Suprapubic skin (tissue), 4 donors: ENCODE measurements at regions not wholly inside any gene's neighbourhood (a gene's known extent, or its start where the extent isn't known, plus 50 kb on each side); places are given as distances from the start of the nearest gene placed in this dataset.

Experiments used
- DNase-seq, 2 donors: peaks; one replicate each; pipeline ENCODE4 v3.0.0-alpha.2; 2019; ENCODE audit warnings: low spot score in 2 of 2
- H3K27ac ChIP-seq: fragments of 200-600 bp; sonication (generic); one replicate; pipeline ENCODE4 v1.5.1; 2019
- H3K27me3 ChIP-seq: fragments of 200-600 bp; sonication (generic); one replicate; pipeline ENCODE4 v1.5.1; 2019
- H3K36me3 ChIP-seq: fragments of 200-600 bp; sonication (generic); one replicate; pipeline ENCODE4 v1.5.1; 2019
- H3K4me1 ChIP-seq: fragments of 200-600 bp; sonication (generic); one replicate; pipeline ENCODE4 v1.5.1; 2019
- H3K4me3 ChIP-seq: fragments of 200-600 bp; sonication (generic); one replicate; pipeline ENCODE4 v1.5.1; 2019; ENCODE audit warnings: mild to moderate bottlenecking
- H3K9me3 ChIP-seq: fragments of 200-600 bp; sonication (generic); one replicate; pipeline ENCODE4 v1.5.1; 2019
- EP300 ChIP-seq: sonication (generic); formaldehyde crosslinking; IDR thresholded peaks from one replicate; pipeline ENCODE4 v1.6.1; 2017; ENCODE audit warnings: antibody characterized with exemption
- POLR2A ChIP-seq, 2 donors: fragments of 450-650 bp; IDR thresholded peaks; one replicate each; pipeline ENCODE4 v1.6.1; 2017; ENCODE audit warnings: antibody characterized with exemption in 2 of 2, mild to moderate bottlenecking in 2 of 2, moderate library complexity in 2 of 2
- POLR2AphosphoS5 ChIP-seq, 3 donors: sonication (generic); formaldehyde crosslinking; IDR thresholded peaks; one replicate each; pipeline ENCODE4 v1.6.1; 2017; ENCODE audit warnings: antibody characterized with exemption in 3 of 3
- WGBS: methylation state at CpG from one replicate; pipeline ENCODE4 v1.1.5; 2018; 5-methylcytosine and 5-hydroxymethylcytosine counted together
- TF ChIP-seq, protein P1 (sequence below), 2 donors: fragments of 200-600 bp in 1 of 2; fragments of 450-650 bp in 1 of 2; sonication (generic) in 1 of 2; IDR thresholded peaks; one replicate each; pipeline ENCODE4 v1.5.1; 2016 to 2019; ENCODE audit warnings: antibody characterized with exemption in 2 of 2, mild to moderate bottlenecking in 1 of 2, moderate library complexity in 1 of 2

DNA sequence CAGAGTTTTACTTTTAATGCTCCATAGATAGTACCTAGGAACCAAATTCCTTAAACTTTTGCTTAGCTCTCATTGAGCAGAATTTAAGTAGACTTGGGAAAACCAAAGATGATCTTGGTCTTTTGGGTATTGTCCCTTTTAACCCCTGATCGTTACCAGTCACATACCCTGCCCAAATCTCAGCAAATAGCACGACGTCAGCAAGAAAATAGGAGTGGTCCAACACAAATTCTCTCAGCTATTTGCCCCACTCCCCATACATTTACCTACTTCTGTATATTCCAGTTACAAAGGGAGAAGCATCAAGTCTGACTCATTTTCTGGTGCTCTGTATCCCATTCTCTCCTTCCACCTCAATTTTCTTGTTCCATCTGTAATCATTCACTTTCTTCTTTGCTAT lies 387.3 kb downstream of the CCDC85A start:
- Histone ChIP-seq H3K27ac (no peak overlapping the region), H3K4me1 (no peaks in the 10 kb centered on the region), H3K4me3 (no peak overlapping the region), H3K9me3 (no peaks in the 10 kb centered on the region), H3K27me3 (no peaks in the 10 kb centered on the region), H3K36me3 (no peaks in the 10 kb centered on the region)
- no peak for DNase-seq
- 86% methylated on average over 3 of the region's 3 CpGs for WGBS
- TF ChIP-seq EP300 (no peak), POLR2A (IDR thresholded peaks at IDR 0.05) (no peak), POLR2AphosphoS5 (IDR thresholded peaks at IDR 0.05) (no peak)
- TF ChIP-seq, protein P1, sequence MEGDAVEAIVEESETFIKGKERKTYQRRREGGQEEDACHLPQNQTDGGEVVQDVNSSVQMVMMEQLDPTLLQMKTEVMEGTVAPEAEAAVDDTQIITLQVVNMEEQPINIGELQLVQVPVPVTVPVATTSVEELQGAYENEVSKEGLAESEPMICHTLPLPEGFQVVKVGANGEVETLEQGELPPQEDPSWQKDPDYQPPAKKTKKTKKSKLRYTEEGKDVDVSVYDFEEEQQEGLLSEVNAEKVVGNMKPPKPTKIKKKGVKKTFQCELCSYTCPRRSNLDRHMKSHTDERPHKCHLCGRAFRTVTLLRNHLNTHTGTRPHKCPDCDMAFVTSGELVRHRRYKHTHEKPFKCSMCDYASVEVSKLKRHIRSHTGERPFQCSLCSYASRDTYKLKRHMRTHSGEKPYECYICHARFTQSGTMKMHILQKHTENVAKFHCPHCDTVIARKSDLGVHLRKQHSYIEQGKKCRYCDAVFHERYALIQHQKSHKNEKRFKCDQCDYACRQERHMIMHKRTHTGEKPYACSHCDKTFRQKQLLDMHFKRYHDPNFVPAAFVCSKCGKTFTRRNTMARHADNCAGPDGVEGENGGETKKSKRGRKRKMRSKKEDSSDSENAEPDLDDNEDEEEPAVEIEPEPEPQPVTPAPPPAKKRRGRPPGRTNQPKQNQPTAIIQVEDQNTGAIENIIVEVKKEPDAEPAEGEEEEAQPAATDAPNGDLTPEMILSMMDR (IDR thresholded peaks at IDR 0.05), result no peak

DNA sequence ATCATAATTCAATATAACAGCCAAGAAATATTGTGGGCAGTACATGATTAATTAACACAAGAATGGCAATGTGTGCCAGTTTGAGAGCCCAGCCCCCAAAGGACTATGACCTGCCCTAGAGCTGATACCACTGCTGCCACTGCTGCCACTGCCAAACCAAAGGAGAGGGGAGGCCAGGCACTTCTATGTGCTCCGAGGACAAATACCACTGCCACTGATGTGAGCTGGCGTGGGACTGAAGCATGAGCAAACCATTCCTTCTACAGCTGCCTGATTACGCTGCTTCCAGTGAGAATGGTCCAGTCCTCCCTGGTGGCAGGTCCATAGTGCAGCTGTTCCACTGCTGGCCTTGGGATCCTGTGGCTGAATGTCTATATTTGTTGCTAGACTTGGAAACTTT lies 392.2 kb downstream of the CCDC85A start:
- Histone ChIP-seq H3K4me3 (no peak overlapping the region), H3K27ac (no peak overlapping the region), H3K4me1 (no peaks in the 10 kb centered on the region), H3K9me3 (no peaks in the 10 kb centered on the region), H3K36me3 (no peaks in the 10 kb centered on the region), H3K27me3 (no peaks in the 10 kb centered on the region)
- TF ChIP-seq, protein P1 (IDR thresholded peaks at IDR 0.05), result no peak
- TF ChIP-seq EP300 (no peak), POLR2AphosphoS5 (IDR thresholded peaks at IDR 0.05) (no peak), POLR2A (IDR thresholded peaks at IDR 0.05) (no peak)
- WGBS, result 43% methylated on average over 2 of the region's 3 CpGs
- DNase-seq, result no peak

DNA sequence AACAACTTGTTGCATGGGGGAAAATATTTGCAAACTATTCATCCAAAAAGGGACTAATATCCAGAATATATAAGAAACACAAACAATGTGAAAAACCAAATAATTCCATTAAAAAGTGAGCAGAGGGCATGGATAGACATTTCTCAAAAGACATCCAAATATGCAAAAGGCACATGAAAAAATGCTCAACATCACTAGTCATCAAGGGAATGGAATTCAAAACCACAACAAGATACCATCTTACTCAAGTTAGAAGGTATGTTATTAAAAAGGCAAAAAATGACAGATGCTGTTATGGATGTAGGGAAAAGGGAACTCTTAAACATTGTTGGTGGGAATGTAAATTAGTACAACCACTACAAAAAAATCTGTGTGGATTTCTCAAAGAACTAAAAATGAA lies 396.5 kb downstream of the CCDC85A start:
- TF ChIP-seq EP300 (no peak), POLR2A (IDR thresholded peaks at IDR 0.05) (no peak)
- TF ChIP-seq, protein P1 (IDR thresholded peaks at IDR 0.05), result no peak
- Histone ChIP-seq H3K4me1 (no peaks in the 10 kb centered on the region), H3K27ac (no peak overlapping the region), H3K4me3 (no peak overlapping the region), H3K36me3 (no peaks in the 10 kb centered on the region), H3K9me3 (no peaks in the 10 kb centered on the region), H3K27me3 (no peaks in the 10 kb centered on the region)
- DNase-seq, result no peak

DNA sequence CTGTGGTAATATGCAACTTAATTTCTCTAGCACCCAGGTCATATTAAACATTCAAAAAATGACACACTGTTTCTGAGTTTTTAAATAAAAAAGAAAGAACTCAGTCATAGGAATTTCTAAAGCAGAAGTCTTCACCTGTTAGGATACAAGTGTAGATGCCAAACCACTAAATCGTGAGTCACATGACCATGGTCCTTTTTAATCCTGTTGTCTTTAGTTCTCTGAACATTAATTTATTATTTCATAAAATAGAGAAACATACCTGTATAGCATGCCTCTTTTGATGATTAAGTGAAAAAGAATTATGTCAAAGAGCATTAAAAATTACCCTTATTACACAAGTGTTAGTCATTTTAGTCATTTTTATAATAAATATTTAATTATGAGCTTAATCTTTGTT lies 398.8 kb downstream of the CCDC85A start:
- Histone ChIP-seq H3K4me3 (no peak overlapping the region), H3K27me3 (no peaks in the 10 kb centered on the region), H3K27ac (no peak overlapping the region), H3K36me3 (no peaks in the 10 kb centered on the region), H3K9me3 (no peaks in the 10 kb centered on the region), H3K4me1 (no peaks in the 10 kb centered on the region)
- TF ChIP-seq, protein P1 (IDR thresholded peaks at IDR 0.05), result no peak
- TF ChIP-seq POLR2A (IDR thresholded peaks at IDR 0.05) (no peak), POLR2AphosphoS5 (IDR thresholded peaks at IDR 0.05) (no peak), EP300 (no peak)
- DNase-seq, result no peak
- 64% methylated on average over 1 of the region's 1 CpG for WGBS

DNA sequence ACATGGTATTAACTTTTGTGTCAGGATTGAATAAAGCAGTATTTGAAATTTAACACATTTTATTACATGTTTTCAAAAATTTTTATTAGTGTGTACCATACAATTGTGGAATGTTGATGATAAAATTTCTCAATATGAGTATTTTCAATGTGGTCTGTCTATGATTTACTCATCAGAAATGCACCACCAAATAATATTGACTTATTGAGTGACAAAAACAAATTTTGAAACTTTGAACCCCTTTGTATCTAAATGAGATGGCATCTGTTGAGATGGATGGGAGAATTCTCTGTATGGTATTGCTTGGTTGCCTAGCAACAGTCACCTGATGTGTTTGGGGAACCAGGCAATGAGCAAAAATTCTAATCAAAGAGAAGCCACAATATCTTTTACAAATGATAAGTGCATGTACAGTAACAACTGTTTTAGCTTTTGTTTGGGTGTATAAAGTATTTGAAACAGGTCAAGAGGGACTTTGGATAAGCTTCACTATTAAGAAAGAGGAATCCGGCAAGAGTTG lies 400.1 kb downstream of the CCDC85A start:
- WGBS, result 94% methylated on average over 1 of the region's 1 CpG
- no peak for DNase-seq
- Histone ChIP-seq H3K36me3 (no peaks in the 10 kb centered on the region), H3K4me3 (no peak overlapping the region), H3K27me3 (no peaks in the 10 kb centered on the region), H3K4me1 (no peaks in the 10 kb centered on the region), H3K27ac (no peak overlapping the region), H3K9me3 (no peaks in the 10 kb centered on the region)
- TF ChIP-seq POLR2A (IDR thresholded peaks at IDR 0.05), result no peak
- TF ChIP-seq, protein P1 (IDR thresholded peaks at IDR 0.05), result no peak
